Fibroblast of gingiva (primary cell): ENCODE measurements at regions not wholly inside any gene's neighbourhood (a gene's known extent, or its start where the extent isn't known, plus 50 kb on each side); places are given as distances from the start of the nearest gene placed in this dataset.

Experiments used
- DNase-seq: peaks from one replicate; pipeline ENCODE4 v3.0.0-alpha.2; 2011; ENCODE audit warnings: low read depth

DNA sequence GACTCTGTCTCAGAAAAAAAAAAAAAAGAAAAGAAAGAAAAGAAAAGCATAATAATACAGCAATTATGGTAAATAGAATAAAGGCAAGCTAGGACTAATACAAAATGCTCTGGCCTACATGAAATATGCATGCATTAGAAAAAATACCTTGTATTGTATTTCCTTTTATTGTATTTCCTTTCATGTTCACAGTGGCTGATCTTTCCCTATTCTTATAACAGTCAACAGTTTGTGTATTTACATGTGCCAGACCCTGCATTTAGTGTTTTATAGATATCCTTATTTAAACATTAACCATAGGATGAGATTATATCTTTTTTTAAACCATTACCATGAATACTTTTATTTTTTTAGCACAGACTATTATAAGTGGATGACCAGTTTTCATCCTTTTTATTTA, 56.3 kb upstream of the ARL15 start:
- DNase-seq, result no peak

DNA sequence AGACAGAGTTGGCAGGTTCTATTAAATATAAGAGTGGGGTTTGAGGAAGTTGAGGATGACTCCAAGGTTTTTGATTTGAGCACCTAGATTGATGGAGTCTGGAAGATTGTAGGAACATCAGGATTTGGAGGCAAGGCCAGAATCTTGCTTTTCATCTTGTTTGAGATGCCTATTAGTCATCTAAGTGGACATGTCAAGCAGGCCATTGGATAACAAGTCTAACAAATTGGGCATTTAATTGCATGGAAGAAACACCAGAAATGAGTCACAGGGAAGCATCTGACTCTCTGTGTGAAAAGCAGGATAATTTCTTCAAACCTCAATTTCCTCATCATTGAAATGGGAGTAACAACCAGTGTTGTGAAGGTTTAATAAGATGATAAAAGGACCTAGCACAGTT, 53.3 kb upstream of the ARL15 start:
- DNase-seq, result no peak

DNA sequence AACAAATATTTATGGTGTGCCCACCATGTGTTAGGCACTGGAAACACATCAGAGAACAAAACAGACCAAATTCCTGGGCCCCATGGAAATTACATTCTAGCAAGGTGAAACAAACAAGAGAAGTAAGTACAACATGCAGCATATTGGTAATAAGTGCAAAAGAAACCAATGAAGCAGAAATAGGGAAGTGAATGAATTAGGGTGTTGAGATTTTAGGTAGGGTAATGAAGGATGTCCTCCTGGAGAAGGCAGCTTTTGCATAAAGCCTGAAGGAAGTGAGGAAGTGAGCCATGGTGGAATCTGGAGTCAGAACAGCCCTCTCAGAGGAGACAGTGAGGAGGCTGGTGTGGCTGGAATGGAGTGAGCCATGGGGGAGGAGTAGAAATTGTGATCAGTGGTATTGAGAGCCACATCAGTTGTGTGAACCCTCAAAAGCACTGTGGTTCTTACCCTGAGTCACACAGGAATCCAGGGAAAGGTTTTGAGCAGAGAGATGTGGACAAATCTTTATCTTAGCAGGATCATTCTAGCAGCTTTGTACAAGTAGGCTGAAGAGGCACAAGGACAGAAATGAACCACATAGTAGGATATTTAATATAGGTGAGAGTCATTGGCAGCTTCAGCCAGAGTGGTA, 52.7 kb upstream of the ARL15 start:
- DNase-seq, result no peak

DNA sequence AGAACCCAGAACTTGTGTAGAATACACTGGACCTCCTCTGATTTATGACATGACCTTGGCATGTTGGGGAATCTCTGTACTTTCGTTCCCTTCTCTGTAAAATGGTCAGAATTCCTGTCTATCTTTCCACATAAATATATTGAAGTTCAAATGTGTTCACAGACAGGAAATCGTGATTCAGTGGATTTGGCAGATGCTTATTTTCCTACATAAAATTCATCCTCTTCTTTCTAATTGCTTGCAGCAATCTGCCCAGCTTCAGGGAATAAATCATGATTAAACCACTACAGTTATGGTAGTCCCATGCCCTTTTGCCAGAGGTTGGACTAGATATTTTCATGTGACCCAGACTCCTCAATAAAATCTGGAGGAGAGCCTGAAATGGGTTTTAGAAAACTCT, 52.1 kb upstream of the ARL15 start:
- DNase-seq, result peak; percentile 45

DNA sequence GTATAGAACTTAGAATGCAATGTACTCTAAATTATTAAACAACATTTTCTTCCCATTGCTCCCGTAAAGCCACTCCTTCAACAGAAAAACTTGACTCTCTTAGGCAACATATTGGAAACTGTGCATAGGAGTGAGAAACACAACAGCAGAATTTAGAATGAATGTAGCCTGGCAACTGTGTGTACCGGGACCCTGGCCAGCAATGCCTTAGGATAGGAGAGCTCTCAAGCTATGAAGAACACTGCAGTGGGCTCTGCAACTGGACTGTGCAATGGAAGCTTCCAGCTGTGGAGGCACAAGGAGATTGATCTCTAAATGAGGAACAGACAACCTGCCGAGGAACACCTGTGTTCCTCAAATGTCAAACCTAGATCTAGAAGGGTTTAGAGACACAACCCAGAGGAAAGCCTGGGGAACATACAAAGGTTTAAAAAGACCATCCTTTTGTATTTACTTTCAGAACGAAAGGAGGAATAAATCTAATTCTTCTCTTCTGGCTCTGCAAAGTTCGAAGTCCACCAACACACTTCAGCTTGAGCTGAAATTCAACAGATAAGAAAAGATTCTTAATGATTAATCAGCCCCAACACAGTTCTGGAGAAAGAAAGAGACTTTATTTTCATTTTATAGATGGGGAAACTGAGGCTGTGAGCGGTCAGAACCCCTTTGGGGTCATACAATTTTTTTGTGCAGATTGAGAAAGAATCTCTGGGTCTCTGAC, 51.5 kb upstream of the ARL15 start:
- peak; percentile 76 for DNase-seq

DNA sequence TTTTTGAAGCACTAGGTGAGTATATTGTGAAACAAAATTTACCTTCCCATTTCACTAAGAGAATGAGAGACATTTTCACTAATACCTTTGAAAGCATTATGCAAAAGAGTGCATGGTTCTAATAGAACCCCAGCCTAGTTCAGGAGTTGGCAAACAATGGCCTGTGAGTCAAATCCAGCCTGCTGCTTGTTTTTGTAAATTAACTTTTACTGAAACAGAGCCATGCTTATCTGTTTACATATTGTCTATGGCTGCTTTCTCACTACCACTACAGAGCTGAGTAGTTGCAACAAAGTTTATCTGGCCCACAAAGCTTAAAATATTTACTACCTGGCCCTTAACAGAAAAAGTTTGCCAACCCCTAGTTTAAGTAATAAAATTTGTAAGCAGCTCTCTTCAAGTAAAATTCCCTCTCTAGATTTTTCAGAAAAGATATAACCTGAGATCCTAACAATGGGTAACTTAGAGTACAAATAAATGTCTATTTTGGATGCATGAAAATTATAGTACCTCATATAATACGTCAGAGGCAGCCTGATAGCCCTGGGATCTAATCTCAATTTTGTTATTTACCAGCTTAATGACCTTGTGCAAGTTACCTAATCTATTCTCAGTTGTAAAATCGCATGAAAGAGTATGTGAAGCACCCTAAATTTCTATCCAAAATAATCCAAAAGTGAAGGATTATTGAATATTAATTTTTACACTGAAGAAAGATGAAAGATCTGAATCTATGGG, 50.7 kb upstream of the ARL15 start:
- peak; percentile 28 for DNase-seq
